HT1080 (cell line): ENCODE measurements at regions not wholly inside any gene's neighbourhood (a gene's known extent, or its start where the extent isn't known, plus 50 kb on each side); places are given as distances from the start of the nearest gene placed in this dataset.

ENCODE experiments used
- DNase-seq: peaks from one replicate; pipeline ENCODE4 v3.0.0-alpha.2; 2015; ENCODE audit warnings: low read depth

DNA sequence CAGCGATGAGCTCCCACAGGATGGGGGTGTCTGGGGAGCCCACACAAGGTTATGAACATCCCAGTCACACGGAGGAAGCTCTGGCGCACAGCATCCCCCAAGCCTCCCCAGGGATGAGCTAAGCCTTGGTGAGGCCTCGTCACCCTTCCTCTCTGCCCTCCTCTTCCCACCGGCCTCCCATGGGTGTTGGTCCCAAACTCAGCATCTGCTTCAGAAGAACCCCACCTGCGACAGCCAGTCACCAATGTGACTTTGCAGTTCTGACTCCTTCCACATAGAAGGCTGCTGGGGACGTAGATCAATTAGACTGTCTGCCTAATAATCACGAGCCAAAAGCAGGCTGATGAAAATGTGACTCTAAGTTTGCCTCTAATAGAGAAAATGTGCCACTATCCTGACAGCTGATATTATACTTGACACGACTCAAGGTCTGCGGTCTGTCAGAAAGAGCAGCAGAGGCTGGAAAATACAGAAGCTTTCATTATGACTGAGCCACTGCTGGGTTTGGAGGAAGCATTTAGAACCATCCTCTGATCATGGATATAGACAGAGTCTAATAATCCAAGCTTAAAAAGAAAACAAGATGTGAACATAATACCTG lies 116.0 kb upstream of the PFKP start:
- DNase-seq = no peak

DNA sequence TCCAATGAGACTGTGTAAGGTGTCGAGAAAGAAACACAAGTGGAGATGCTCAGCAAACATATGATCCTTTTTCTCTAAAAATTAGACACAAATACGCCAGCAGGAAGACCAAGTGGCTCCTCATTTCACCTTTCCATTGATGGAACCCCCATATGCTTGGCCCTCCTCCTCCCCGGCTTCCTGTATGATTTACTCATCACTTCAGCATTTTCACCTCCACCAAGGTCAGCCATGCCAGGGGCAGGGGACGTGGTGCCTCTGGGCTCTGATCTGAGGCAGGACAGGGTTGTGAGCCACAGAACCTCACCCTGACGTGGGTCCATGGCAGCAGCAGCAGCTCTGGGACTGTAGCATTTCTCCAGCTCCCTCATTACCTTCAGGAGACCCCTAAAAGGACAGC lies 116.8 kb upstream of the PFKP start:
- no peak for DNase-seq

- peak; percentile 76 for DNase-seq
These were observed 117.4 kb upstream of the PFKP start for GRCh38 chr10:2949948-2950354.

DNA sequence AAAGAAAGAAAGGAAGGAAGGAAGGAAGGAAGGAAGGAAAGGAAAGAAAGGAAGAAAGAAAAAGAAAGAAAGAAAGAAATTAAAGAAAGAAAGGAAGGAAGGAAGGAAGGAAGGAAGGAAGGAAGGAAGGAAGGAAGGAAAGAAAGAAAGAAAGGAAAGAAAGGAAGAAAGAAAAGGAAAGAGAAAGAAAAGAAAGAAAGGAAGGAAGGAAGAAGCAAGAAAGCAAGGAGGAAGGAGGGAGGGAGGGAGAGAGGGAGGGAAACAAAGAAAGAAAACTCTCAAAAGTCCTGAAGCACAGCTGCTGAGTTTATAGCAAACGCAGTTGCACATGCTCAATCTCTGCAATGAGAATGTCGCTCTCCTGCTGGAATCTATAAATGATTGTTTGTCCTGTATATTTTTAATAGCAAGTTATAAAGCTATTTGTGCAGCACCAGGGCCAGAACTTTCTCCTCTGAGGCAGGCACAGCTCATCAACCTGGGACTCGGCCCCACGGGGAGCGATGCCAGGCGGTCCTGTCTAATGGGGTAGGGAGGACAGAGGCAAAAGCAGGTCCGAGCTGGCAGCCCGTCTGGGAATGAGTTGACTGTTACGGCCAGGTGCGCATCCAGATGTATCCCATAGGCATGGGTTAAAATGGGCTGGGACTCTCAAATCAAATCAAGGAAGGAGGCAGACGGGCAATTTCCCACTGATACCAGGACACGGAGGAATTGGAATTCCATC lies 118.0 kb upstream of the PFKP start:
- no peak for DNase-seq

DNA sequence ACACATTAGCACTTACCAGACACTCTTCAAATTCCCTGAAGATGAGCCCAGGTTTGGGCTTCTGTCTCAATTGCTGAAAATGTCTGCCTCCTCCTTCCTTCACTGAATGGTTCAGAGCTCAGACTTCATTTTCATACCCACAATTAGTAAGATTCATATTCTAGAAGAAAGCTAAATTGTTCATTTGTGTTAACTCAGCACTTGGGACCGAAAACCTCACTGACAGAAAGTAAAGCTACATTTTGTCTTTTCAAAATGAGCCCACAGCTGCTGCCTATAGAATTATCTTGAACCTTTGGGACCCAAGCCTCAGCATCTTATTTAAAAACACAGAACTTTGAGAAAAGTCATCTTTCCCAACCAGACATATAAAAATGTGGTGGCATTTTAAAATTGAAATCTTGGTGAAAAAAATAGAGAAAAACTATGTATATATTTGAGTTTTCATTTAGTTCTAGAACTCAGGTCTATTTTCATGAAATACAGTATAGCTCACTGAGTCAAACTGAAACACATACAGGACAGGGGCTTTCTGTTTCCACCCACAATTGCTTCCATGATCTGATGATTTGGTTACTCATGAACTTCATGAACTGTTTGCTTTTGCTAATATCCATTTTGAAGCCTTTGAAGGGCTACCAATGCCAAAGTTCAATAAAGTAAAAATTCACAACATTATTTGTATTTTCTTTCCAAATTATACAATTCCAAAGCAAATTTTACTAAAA lies 119.1 kb upstream of the PFKP start:
- no peak for DNase-seq

GRCh38 chr10:2944788-2945187 lies 122.6 kb upstream of the PFKP start:
- no peak for DNase-seq

DNA sequence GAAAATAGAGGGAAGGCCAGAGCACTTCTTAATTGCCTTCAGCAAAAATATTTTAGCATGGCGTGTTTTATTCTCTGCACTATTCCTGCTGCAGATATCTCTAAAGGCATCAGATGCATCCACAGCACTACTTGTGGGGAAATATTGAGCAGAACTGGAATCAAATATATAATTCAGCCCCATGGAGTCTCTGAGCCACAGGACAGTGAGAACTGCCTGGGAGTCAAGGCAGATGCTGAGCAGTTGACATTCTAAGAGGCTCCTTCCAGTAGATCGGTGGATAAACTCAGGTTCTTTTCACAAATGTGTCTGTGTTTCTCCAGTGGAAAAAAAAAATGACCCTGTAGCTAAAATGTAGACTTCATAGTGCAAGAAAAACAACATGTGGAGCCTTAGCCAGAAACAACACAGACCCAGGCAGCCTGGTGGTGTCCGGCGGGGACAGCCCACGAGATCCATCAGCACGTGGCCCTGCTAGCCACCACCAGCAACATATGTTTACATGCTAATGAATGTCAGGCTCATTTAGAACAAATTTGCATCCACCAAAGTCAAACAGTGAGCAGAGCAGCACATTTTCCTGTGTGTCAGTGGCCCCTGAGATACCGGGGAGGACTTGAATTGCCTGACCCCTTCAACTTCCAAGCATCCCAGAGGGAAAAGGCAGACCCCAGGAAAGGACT lies 123.3 kb upstream of the PFKP start:
- DNase-seq = no peak

GRCh38 chr10:2942938-2943337 lies 124.4 kb upstream of the PFKP start:
- DNase-seq = no peak

- DNase-seq = no peak
These were observed 128.5 kb upstream of the PFKP start for GRCh38 chr10:2938869-2939268.

DNA sequence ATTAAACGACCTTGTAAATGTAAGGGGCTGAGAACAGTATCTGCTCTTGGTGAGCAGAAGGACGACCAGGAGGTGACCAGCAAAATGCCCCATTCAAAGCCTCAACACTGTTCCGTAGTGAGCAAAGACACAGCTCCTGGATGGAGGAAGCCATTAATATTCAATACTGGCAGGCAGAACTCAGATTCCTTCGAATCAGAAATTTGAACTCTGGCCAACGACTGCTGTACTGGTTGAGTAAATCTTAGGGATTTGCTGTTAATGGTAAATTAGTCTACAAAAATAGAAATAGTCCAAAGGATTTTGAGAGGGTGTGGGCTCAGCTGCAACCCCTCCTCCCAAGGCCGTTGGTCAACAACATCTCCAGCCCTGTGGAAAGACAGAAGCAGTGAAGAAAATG lies 130.5 kb upstream of the PFKP start:
- no peak for DNase-seq

GRCh38 chr10:2935647-2936386 lies 131.5 kb upstream of the PFKP start:
- DNase-seq = no peak

DNA sequence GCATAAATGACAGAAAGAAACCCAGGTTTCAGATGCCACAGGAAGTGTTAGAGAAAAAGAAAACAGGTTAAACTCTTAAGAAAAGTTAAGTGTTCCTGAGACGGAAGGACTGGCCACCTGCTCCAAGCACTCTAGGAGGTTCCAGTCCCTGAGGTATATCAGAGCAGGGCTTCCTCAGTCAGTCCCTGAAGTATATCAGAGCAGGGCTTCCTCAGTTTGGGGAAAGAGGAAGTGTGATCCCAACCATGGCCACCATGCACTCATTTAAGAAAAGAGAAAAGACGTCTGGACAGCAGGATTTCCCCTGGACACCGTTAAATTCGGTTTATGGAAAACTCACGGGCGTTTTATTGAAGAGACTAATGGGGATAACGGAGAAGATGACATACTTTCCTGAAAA lies 133.4 kb upstream of the PFKP start:
- no peak for DNase-seq

DNA sequence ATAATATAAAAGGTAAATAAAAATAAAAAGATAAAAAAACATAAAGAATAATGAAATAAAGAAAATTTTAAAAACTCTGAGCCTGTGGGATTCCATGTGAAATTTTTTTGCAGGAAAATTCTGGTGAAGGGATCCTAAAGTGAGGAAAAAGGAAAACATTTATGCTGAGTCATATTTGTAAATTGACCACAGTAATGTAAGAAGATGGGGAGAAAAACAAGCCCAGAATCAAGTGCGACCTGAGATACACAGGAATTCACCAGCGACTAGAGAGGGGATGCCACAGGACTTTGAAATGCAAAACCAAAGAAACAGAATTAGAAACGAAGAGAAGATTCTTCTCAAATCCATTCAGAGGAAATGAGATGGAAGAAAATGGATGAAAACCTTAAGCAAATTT lies 133.8 kb upstream of the PFKP start:
- DNase-seq = no peak

DNA sequence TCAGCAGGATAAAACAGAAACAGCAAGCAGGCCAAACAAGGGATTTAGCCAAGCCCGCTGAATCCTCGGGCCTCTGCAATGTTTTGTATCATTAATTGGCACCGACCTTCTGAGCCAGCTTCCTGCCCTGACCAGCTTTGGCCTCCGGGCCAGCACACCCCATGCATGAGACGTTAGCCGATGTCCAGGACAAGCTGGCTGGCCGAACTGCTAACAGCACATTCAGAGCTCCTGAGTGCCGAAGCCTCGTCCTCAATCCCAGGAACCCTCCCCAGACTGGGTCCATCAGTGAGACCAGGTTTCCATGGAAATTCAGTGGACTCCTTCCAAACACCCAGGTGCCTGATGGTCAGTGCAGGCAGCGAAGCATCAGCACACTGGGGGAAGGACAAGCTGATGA lies 134.3 kb upstream of the PFKP start:
- DNase-seq = no peak

- DNase-seq = no peak
These were observed 137.7 kb upstream of the PFKP start for GRCh38 chr10:2929480-2930258.

DNA sequence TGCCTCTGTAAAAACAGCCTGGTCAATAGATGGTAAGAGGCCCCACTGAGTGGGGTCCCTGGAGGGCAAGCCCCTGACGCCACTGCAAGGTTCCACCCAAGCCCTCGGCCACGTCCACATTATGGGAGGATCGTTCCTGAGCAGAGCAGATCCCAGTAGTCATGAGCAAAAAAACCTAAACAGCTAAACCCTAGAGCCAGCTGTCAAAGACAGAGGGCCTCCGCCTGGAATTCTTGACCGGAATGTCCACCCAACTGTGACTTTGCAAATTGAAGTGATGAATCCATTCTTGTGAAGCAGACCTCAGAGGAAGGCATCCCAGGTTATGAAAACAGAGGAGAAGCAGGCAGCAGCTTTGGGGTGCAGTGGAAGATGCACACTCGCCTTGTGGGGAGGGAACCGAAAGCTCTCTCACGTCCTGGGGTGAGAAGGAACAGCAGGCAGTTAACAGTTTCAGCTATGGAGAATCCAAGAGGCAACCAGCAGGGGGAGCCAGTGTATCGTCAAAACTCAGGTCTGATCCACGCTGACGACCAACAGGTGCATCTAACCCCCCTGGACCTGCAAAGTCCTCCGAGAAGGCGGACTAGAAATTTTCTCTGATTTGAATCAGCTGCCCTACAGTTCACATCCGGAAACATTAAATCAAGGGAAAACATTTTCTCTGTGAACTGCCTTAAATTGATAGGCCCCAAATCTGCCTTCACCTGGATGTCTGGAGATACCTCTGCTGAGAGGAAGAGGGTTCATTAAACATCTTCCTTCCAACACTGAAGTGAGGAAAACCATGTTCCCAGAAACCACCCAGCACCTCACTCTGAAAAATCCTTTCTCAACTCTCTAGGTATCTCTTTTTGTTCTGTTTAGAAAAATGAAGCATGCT lies 139.1 kb upstream of the PFKP start:
- DNase-seq = peak; percentile 53

DNA sequence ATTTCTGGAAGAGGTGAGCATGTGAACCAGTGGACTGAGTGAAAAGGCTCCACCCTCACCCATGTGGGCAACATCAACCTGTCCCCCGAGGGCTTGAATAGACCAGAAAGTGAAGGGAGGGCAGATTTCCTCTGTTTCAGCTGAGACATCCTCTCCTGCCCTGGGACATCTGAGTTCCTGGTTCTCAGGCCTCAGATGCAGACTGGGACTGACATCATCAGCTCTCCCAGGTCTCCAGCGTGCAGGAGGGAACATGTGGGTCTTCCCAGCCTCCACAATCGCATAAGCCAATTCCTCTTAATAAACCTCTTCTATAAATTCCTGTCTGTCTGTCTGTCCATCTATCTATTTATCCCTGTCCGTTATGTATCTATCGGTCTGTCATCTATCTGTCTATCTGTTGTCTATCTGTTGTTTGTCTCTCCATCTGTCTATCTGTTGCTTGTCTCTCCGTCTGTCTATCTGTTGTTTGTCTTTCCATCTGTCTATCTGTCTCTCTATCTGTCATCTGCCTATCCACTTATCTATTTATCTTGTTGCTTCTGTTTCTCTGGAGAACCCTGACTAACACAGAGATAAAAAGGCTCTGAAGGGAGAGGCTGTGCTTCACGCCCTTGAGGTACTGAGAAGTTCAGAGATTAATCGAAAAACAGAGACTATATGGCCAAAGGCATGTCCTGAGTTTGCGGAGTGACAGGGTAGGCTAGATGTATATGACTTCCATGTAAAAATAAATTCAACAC lies 140.3 kb upstream of the PFKP start:
- DNase-seq = no peak

DNA sequence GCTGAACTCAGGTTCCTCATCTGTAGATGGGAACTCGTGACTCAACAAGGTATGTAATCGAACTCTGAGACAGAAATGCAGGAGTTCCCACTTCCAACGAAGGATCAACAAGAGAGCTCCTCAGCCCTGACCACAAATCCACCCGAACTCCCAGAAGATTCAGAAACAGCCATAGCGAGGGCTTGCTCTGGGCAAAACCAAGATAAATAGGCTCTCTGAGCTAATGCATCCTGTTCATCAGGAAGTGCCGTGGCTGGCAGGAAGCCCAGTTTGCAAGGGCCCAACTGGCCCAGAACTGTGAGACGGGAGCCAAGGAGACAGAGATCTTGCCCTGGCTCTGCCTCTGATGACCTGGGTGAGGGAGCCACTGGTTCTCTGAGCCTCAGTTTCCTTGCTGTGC lies 141.7 kb upstream of the PFKP start:
- peak; percentile 71 for DNase-seq

- DNase-seq = no peak
These were observed 142.9 kb upstream of the PFKP start for GRCh38 chr10:2924431-2924830.
